KMS-11 (cell line): ENCODE measurements at regions not wholly inside any gene's neighbourhood (a gene's known extent, or its start where the extent isn't known, plus 50 kb on each side); places are given as distances from the start of the nearest gene placed in this dataset.

Experiments
- H2AFZ ChIP-seq: fragments of 200-600 bp; sonication (generic); 2 replicates; pipeline ENCODE4 v1.6.1; 2016; ENCODE audit warnings: antibody characterized with exemption, mixed run types, low read depth
- H3K27ac ChIP-seq: fragments of 200-600 bp; sonication (generic); 2 replicates; pipeline ENCODE4 v1.6.1; 2016; ENCODE audit warnings: mild to moderate bottlenecking, mixed run types
- H3K27me3 ChIP-seq: fragments of 200-600 bp; sonication (generic); 2 replicates; pipeline ENCODE4 v1.6.1; 2017; ENCODE audit warnings: mild to moderate bottlenecking, low read depth, mixed run types, moderate library complexity; ENCODE audit not compliant: insufficient read depth
- H3K36me3 ChIP-seq: fragments of 200-600 bp; sonication (generic); 2 replicates; pipeline ENCODE4 v1.6.1; 2017; ENCODE audit warnings: mild to moderate bottlenecking, mixed run types; ENCODE audit not compliant: insufficient read depth
- H3K4me1 ChIP-seq: fragments of 200-600 bp; sonication (generic); 2 replicates; pipeline ENCODE4 v1.6.1; 2016; ENCODE audit warnings: mild to moderate bottlenecking, low read depth, mixed run types; ENCODE audit not compliant: poor library complexity, severe bottlenecking
- H3K4me2 ChIP-seq: fragments of 200-600 bp; sonication (generic); 2 replicates; pipeline ENCODE4 v1.7.0; 2016; ENCODE audit warnings: mild to moderate bottlenecking, mixed run types
- H3K4me3 ChIP-seq: fragments of 200-600 bp; sonication (generic); IDR thresholded peaks from 2 replicates; pipeline ENCODE4 v1.6.1; 2017; ENCODE audit warnings: low read depth, low read length, mixed read lengths; ENCODE audit not compliant: insufficient read depth
- H3K79me2 ChIP-seq: fragments of 200-600 bp; sonication (generic); 2 replicates; pipeline ENCODE4 v1.6.1; 2016; ENCODE audit warnings: low read depth, mixed run types; ENCODE audit not compliant: insufficient read depth
- H3K9ac ChIP-seq: fragments of 200-600 bp; sonication (generic); 2 replicates; pipeline ENCODE4 v1.6.1; 2016; ENCODE audit warnings: mild to moderate bottlenecking, mixed run types
- H4K20me1 ChIP-seq: fragments of 200-600 bp; sonication (generic); 2 replicates; pipeline ENCODE4 v1.6.1; 2016; ENCODE audit warnings: mild to moderate bottlenecking, mixed run types; ENCODE audit not compliant: insufficient read depth
- TF ChIP-seq, protein P1 (sequence below): fragments of 200-600 bp; sonication (generic); conservative IDR thresholded peaks from 2 replicates; pipeline ENCODE4 v1.6.1; 2017; ENCODE audit warnings: low read depth, mild to moderate bottlenecking, antibody characterized with exemption, low read length, moderate library complexity, mixed read lengths

DNA sequence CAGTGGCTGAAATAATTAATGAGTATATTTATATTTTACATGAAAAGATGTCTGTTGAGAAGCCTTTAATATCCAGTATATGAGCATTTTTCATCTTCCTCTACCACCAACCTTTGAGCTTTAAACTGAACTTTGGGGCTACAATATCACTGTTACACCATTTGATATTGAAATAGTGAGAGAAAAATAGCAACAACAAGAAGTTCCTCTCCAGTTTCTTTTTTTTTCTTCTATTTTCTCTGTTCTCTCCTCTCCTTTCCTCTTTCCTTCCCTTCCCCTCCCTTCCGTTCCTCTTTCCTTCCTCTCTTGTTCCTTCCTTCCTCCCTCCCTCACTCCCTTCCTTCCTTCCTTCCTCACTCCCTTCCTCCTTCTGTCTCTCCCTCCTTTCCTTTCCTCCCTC, 1591.4 kb downstream of the PLA2G4A start:
- no peak overlapping the region for H3K27ac ChIP-seq
- H3K9ac ChIP-seq: no peak overlapping the region
- H3K4me1 ChIP-seq: peaks cover 7% of the 10 kb centered on the region
- no peak overlapping the region for H3K4me3 ChIP-seq
- no peak overlapping the region for H2AFZ ChIP-seq
- TF ChIP-seq, protein P1, sequence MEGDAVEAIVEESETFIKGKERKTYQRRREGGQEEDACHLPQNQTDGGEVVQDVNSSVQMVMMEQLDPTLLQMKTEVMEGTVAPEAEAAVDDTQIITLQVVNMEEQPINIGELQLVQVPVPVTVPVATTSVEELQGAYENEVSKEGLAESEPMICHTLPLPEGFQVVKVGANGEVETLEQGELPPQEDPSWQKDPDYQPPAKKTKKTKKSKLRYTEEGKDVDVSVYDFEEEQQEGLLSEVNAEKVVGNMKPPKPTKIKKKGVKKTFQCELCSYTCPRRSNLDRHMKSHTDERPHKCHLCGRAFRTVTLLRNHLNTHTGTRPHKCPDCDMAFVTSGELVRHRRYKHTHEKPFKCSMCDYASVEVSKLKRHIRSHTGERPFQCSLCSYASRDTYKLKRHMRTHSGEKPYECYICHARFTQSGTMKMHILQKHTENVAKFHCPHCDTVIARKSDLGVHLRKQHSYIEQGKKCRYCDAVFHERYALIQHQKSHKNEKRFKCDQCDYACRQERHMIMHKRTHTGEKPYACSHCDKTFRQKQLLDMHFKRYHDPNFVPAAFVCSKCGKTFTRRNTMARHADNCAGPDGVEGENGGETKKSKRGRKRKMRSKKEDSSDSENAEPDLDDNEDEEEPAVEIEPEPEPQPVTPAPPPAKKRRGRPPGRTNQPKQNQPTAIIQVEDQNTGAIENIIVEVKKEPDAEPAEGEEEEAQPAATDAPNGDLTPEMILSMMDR: no peak
- no peak overlapping the region for H3K4me2 ChIP-seq
- H3K79me2 ChIP-seq: no peaks in the 10 kb centered on the region
- no peaks in the 10 kb centered on the region for H4K20me1 ChIP-seq
- H3K27me3 ChIP-seq: no peaks in the 10 kb centered on the region
- no peaks in the 10 kb centered on the region for H3K36me3 ChIP-seq

DNA sequence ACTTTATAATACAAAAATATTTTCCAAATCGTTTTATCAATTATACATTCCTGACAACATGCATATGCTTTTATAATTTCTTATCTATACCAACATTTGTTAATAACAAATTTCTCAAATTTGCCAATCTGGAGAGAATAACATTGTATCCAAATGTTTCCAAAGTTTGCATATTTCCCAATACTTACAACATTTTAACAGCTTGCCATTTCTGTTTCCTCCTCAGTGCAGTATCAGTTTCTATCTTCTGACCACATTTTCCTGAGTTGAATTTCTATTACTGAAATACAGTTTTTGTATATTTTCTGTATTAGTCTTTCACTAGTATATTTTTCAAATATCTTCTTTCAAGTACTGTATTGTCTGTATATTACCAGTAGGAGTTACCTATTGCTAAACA, 1594.3 kb downstream of the PLA2G4A start:
- TF ChIP-seq, protein P1: no peak
- no peak overlapping the region; the same call in 1 of the 2 replicates for H3K4me2 ChIP-seq
- no peak overlapping the region for H3K27ac ChIP-seq

DNA sequence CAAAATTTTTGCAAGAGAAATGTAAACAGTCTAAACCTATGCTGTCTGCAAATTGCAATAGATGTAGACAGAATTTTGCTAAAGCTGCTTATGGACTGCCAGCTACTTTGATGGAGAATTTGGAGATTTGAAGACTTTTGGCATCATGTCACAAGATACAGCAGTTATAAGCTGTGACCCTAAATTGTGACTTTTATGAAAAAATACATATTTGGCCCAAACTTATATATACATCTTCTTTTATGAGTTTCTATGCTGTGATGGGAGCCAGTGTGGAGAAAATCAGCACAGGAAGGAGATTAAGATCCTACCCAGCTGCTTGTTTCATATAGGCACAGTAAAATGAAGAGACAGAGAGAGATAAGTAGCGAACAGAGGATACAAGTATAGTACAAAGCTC, 1595.4 kb downstream of the PLA2G4A start:
- Histone ChIP-seq H3K4me2 (no peak overlapping the region), H3K36me3 (no peaks in the 10 kb centered on the region), H3K9ac (no peak overlapping the region), H4K20me1 (no peaks in the 10 kb centered on the region), H2AFZ (no peak overlapping the region), H3K4me3 (no peak overlapping the region), H3K4me1 (peaks cover 7% of the 10 kb centered on the region), H3K27ac (no peak overlapping the region), H3K27me3 (no peaks in the 10 kb centered on the region), H3K79me2 (no peaks in the 10 kb centered on the region)
- TF ChIP-seq, protein P1: no peak

More for the DNA sequence above, 1594.3 kb downstream of the PLA2G4A start:
- peaks cover 7% of the 10 kb centered on the region for H3K4me1 ChIP-seq
- H3K79me2 ChIP-seq: no peaks in the 10 kb centered on the region
- no peak overlapping the region for H2AFZ ChIP-seq
- H3K36me3 ChIP-seq: no peaks in the 10 kb centered on the region
- H3K27me3 ChIP-seq: no peaks in the 10 kb centered on the region
- H4K20me1 ChIP-seq: no peaks in the 10 kb centered on the region
- H3K4me3 ChIP-seq: no peak overlapping the region
- H3K9ac ChIP-seq: no peak overlapping the region

DNA sequence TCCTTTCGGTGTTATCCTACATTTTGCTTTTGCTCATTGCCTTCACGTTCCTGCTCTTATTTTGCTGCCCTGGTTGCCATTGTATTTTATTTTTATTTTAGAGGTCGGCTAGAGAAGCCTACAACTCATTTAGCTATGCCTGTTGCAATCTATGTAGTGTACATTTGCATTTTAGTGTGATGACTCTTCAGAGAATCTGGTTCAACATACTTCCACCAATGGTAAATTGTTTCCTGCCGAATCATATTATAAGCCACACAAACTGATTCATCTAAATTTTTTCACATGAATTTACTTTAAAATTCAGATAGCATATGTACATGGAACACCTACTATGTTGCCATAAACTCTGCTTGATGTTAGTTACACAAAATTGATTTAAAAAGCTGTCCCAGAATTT, 1596.9 kb downstream of the PLA2G4A start:
- Histone ChIP-seq H3K4me3 (no peak overlapping the region), H4K20me1 (no peaks in the 10 kb centered on the region), H3K79me2 (no peaks in the 10 kb centered on the region), H2AFZ (no peak overlapping the region), H3K27me3 (no peaks in the 10 kb centered on the region), H3K36me3 (no peaks in the 10 kb centered on the region), H3K4me2 (no peak overlapping the region), H3K4me1 (peaks cover 7% of the 10 kb centered on the region), H3K27ac (no peak overlapping the region), H3K9ac (no peak overlapping the region)
- TF ChIP-seq, protein P1: no peak
